Heart left ventricle (tissue), 13 donors: ENCODE measurements at regions not wholly inside any gene's neighbourhood (a gene's known extent, or its start where the extent isn't known, plus 50 kb on each side); places are given as distances from the start of the nearest gene placed in this dataset.

Experiments used
- CTCF ChIP-seq, 12 donors: fragments of 200-600 bp; sonication (generic) in 4 of 12; IDR thresholded peaks; one replicate each; pipeline versions ENCODE4 v1.5.0 to v1.8.0; 2018 to 2022; ENCODE audit warnings: antibody characterized with exemption in 12 of 12, mild to moderate bottlenecking in 5 of 12
- POLR2A ChIP-seq, 2 donors: fragments of 450-650 bp; IDR thresholded peaks; one replicate each; pipeline ENCODE4 v1.6.1; 2017; ENCODE audit warnings: antibody characterized with exemption in 2 of 2, mild to moderate bottlenecking in 2 of 2, moderate library complexity in 2 of 2
- donor health status: ischemic (EF 13 %, LVEDD 7.1; RV severe dilation, severe dysfunction).
- donor health status: DM: no; HTN: yes; CAD: no.
- donor health status: DM: no; HTN: no; CAD: no.
- donor health status: ischemic (EF 25% LVEDD 6.9; RV normal size, moderate dysfunction).
- donor health status: ischemic (EF 25% LVEDD 5.7; RV mildly dilated, moderate dysfunction).
- donor health status: ischemic (EF 35%, LVEDD 5.7; RV mildly dilated, moderate dysfunction).
- donor health status: nonischemic (EF 11% LVEDD 7.7; RV severe dilation, severe dysfunction).
- donor health status: DM: yes; HTN: yes; CAD: no.
- donor health status: PGD.
- donor health status: ischemic (EF 29% LVEDD 5.4; RV normal size, mild dysfunction).
- donor health status: nonischemic (EF 23%, LVEDD 6.1; RV moderate dilation, normal function).

- TF ChIP-seq CTCF (IDR thresholded peaks at IDR 0.05) (no peak), POLR2A (IDR thresholded peaks at IDR 0.05) (no peak)
Observed at GRCh38 chr5:100232736-100233135, 302.4 kb upstream of the FAM174A start.
